ENCODE measurements at regions not wholly inside any gene's neighbourhood (a gene's known extent, or its start where the extent isn't known, plus 50 kb on each side); places are given as distances from the start of the nearest gene placed in this dataset.

- Histone ChIP-seq H4K20me1 (ENCODE audit: insufficient read depth, low read length) (no peaks in the 10 kb centered on the region), H3K4me1 (ENCODE audit: low read length) (no peaks in the 10 kb centered on the region), H3K9me2 (replicated peaks; ENCODE audit: insufficient read depth, low read length) (no peaks in the 10 kb centered on the region), H3F3A (ENCODE audit: insufficient read depth, low read length) (no peaks in the 10 kb centered on the region), H3K4me2 (ENCODE audit: low read depth, low read length) (no peak overlapping the region), H3K27ac (ENCODE audit: low read length) (no peak overlapping the region), H3K9ac (ENCODE audit: low read length) (no peak overlapping the region), H3K27me3 (replicated peaks; ENCODE audit: insufficient read depth, low read length) (no peaks in the 10 kb centered on the region), H3K4me3 (ENCODE audit: low read length) (no peak overlapping the region), H3K36me3 (replicated peaks; ENCODE audit: insufficient read depth, low read length) (no peaks in the 10 kb centered on the region), H2AFZ (ENCODE audit: low read length) (no peak overlapping the region), H3K9me3 (replicated peaks; ENCODE audit: insufficient read depth, low read length) (no peaks in the 10 kb centered on the region), H3K79me2 (ENCODE audit: low read length) (no peaks in the 10 kb centered on the region)
- no peak for DNase-seq
- TF ChIP-seq EZH2 (optimal IDR thresholded peaks at IDR 0.05; ENCODE audit: low read depth, low read length) (no peak), EZH2phosphoT487 (IDR thresholded peaks at IDR 0.05; ENCODE audit: low read length) (no peak), CTCF (IDR thresholded peaks at IDR 0.05; ENCODE audit: low read length) (no peak)
Observed at GRCh38 chr6:113539202-113539601, 317.9 kb upstream of the MARCKS start.

GRCh38 chr6:113539623-113540022, 317.5 kb upstream of the MARCKS start:
- TF ChIP-seq EZH2 (optimal IDR thresholded peaks at IDR 0.05; ENCODE audit: low read depth, low read length) = no peak
- no peak for TF ChIP-seq EZH2phosphoT487 (IDR thresholded peaks at IDR 0.05; ENCODE audit: low read length)
- TF ChIP-seq CTCF (IDR thresholded peaks at IDR 0.05; ENCODE audit: low read length) = no peak
- Histone ChIP-seq H3K9me2 (replicated peaks; ENCODE audit: insufficient read depth, low read length) (no peaks in the 10 kb centered on the region), H3K27ac (ENCODE audit: low read length) (no peak overlapping the region), H4K20me1 (ENCODE audit: insufficient read depth, low read length) (no peaks in the 10 kb centered on the region), H3K4me2 (ENCODE audit: low read depth, low read length) (no peak overlapping the region), H3K36me3 (replicated peaks; ENCODE audit: insufficient read depth, low read length) (no peaks in the 10 kb centered on the region), H3K9me3 (replicated peaks; ENCODE audit: insufficient read depth, low read length) (no peaks in the 10 kb centered on the region), H3K4me1 (ENCODE audit: low read length) (no peaks in the 10 kb centered on the region), H3K9ac (ENCODE audit: low read length) (no peak overlapping the region), H3F3A (ENCODE audit: insufficient read depth, low read length) (no peaks in the 10 kb centered on the region), H3K27me3 (replicated peaks; ENCODE audit: insufficient read depth, low read length) (no peaks in the 10 kb centered on the region), H3K4me3 (ENCODE audit: low read length) (no peak overlapping the region), H3K79me2 (ENCODE audit: low read length) (no peaks in the 10 kb centered on the region), H2AFZ (ENCODE audit: low read length) (no peak overlapping the region)
- no peak for DNase-seq

GRCh38 chr6:113540466-113540865, 316.7 kb upstream of the MARCKS start:
- H3K27me3 ChIP-seq (replicated peaks; ENCODE audit: insufficient read depth, low read length) = no peaks in the 10 kb centered on the region
- H3K36me3 ChIP-seq (replicated peaks; ENCODE audit: insufficient read depth, low read length) = no peaks in the 10 kb centered on the region
- H4K20me1 ChIP-seq (ENCODE audit: insufficient read depth, low read length) = no peaks in the 10 kb centered on the region
- H3K9me3 ChIP-seq (replicated peaks; ENCODE audit: insufficient read depth, low read length) = no peaks in the 10 kb centered on the region
- no peaks in the 10 kb centered on the region for H3F3A ChIP-seq (ENCODE audit: insufficient read depth, low read length)
- H3K4me2 ChIP-seq (ENCODE audit: low read depth, low read length) = no peak overlapping the region
- H3K79me2 ChIP-seq (ENCODE audit: low read length) = no peaks in the 10 kb centered on the region
- H3K9me2 ChIP-seq (replicated peaks; ENCODE audit: insufficient read depth, low read length) = no peaks in the 10 kb centered on the region
- no peak for DNase-seq
- H3K4me1 ChIP-seq (ENCODE audit: low read length) = no peaks in the 10 kb centered on the region
- H3K4me3 ChIP-seq (ENCODE audit: low read length) = no peak overlapping the region
- H3K9ac ChIP-seq (ENCODE audit: low read length) = no peak overlapping the region
- no peak overlapping the region for H3K27ac ChIP-seq (ENCODE audit: low read length)
- H2AFZ ChIP-seq (ENCODE audit: low read length) = no peak overlapping the region
- TF ChIP-seq EZH2phosphoT487 (IDR thresholded peaks at IDR 0.05; ENCODE audit: low read length) = no peak
- TF ChIP-seq CTCF (IDR thresholded peaks at IDR 0.05; ENCODE audit: low read length) = no peak
- TF ChIP-seq EZH2 (optimal IDR thresholded peaks at IDR 0.05; ENCODE audit: low read depth, low read length) = no peak

All from MM.1S (cell line).